AG04449 (cell line): ENCODE measurements at regions not wholly inside any gene's neighbourhood (a gene's known extent, or its start where the extent isn't known, plus 50 kb on each side); places are given as distances from the start of the nearest gene placed in this dataset.

Experiments used
- CTCF ChIA-PET: fragments of 350-600 bp; formaldehyde crosslinking; extraction: SDS; loops from one replicate; lab custom pipeline; 2021; ENCODE audit warnings: antibody characterized with exemption; lab: Yijun Ruan, JAX
- POLR2A ChIA-PET: fragments of 400-600, 350-600 bp; formaldehyde crosslinking; extraction: SDS; loops from one replicate; lab custom pipeline; 2020; ENCODE audit warnings: antibody characterized with exemption, inconsistent platforms; lab: Yijun Ruan, JAX
- DNase-seq: peaks from one replicate; pipeline ENCODE4 v3.0.0-alpha.2; 2010; ENCODE audit warnings: low read depth, low spot score
- H3K4me3 ChIP-seq: 2 replicates; pipeline ENCODE4 v1.5.1; 2011; ENCODE audit warnings: low read depth, mild to moderate bottlenecking, control low read depth, low read length
- CTCF ChIP-seq: IDR thresholded peaks from one replicate; pipeline ENCODE4 v1.5.1; 2011; ENCODE audit warnings: mild to moderate bottlenecking, moderate library complexity, low read length, control low read depth, inconsistent platforms; ENCODE audit not compliant: insufficient read depth; ENCODE audit errors: missing control alignments

- TF ChIP-seq CTCF: no peak
- POLR2A ChIA-PET: no interaction called here
- no peak for DNase-seq
- H3K4me3 ChIP-seq: no peak overlapping the region
- CTCF ChIA-PET: interaction anchor here (0.9 to 1.4 kb wide), 2 partner anchors 136 to 210 kb away, joined by 3 to 4 read pairs; no protein-coding TSS in a partner anchor
These were observed 278.8 kb downstream of the PSAT1 start for GRCh38 chr9:78575771-78576170.

GRCh38 chr9:78577156-78577906, 280.4 kb downstream of the PSAT1 start:
- CTCF ChIA-PET: interaction anchor here (1.5 kb wide), 1 partner anchor 18 kb away, joined by 3 read pairs; no protein-coding TSS in a partner anchor
- DNase-seq: no peak
- TF ChIP-seq CTCF: no peak
- no peak overlapping the region for H3K4me3 ChIP-seq
- POLR2A ChIA-PET: no interaction called here

- no peak for DNase-seq
- TF ChIP-seq CTCF: no peak
- CTCF ChIA-PET: interaction anchor here (1.5 kb wide), 1 partner anchor 18 kb away, joined by 3 read pairs; no protein-coding TSS in a partner anchor
- POLR2A ChIA-PET: no interaction called here
- H3K4me3 ChIP-seq: no peak overlapping the region
These were observed 281.1 kb downstream of the PSAT1 start for GRCh38 chr9:78578072-78578471.

DNA sequence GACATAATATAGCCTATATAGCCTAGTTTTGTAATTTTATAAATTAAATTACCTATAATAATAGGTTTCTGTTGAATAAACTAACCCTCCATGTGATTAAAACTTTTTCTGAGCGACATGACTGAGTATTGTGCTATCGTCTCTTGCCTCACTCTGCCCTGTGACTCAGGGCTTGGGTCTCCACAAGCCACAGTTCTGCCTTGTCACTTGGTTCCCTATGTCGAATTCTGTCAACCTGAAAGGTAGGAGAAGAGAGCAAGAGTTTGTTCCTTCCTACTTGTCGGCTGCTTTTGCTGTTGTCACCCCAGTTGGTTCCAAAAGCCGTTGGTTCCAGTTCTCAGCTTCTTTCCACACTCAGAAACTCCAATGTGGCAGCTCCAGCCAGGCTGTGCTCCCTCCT, 285.9 kb downstream of the PSAT1 start:
- no peak for DNase-seq
- CTCF ChIA-PET: interaction anchor here (2.5 kb wide), 1 partner anchor 143 kb away, joined by 6 read pairs; no protein-coding TSS in a partner anchor
- no peak overlapping the region for H3K4me3 ChIP-seq
- POLR2A ChIA-PET: no interaction called here
- TF ChIP-seq CTCF: no peak

DNA sequence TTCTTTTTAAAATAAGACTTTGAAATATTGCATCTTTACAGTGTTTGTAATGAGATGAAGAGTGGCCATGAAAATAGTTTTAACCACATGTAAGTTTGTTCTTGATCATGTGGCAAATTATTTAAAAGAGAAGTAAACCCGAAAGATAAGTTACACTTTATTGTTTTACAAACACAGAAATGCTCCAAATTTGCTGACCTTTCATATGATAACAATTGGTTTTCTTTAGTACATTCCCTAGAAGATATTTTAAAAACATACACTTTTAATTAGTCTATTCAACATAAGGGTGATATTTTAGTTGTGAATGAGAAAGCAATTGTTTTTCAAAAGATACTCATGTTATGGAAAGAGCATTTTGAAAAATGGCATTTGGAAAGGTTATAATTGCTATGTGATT, 287.7 kb downstream of the PSAT1 start:
- no peak for DNase-seq
- H3K4me3 ChIP-seq: no peak overlapping the region
- no peak for TF ChIP-seq CTCF
- POLR2A ChIA-PET: no interaction called here
- CTCF ChIA-PET: interaction anchor here (2.5 kb wide), 1 partner anchor 145 kb away, joined by 6 read pairs; no protein-coding TSS in a partner anchor

DNA sequence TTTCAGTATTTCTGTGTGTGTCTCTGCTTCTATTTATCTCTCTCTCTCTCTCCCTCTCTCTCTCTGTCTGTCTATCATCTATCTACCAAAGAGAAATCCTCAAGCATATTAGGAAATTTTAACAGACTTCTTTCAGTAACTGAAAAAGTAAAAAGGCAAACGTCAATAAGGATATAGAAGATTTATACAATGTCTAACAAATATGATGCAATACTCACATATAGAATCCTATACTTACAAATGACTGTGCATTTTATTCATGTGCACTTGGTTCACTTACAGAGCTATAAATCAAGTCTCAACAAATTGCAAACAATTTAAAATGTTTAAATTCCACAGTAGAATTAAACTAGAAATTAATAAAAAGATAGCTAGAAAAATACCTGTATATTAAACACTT, 289.0 kb downstream of the PSAT1 start:
- POLR2A ChIA-PET: no interaction called here
- DNase-seq: no peak
- no peak for TF ChIP-seq CTCF
- H3K4me3 ChIP-seq: no peak overlapping the region
- CTCF ChIA-PET: no interaction called here
